ENCODE measurements at regions not wholly inside any gene's neighbourhood (a gene's known extent, or its start where the extent isn't known, plus 50 kb on each side); places are given as distances from the start of the nearest gene placed in this dataset.

DNA sequence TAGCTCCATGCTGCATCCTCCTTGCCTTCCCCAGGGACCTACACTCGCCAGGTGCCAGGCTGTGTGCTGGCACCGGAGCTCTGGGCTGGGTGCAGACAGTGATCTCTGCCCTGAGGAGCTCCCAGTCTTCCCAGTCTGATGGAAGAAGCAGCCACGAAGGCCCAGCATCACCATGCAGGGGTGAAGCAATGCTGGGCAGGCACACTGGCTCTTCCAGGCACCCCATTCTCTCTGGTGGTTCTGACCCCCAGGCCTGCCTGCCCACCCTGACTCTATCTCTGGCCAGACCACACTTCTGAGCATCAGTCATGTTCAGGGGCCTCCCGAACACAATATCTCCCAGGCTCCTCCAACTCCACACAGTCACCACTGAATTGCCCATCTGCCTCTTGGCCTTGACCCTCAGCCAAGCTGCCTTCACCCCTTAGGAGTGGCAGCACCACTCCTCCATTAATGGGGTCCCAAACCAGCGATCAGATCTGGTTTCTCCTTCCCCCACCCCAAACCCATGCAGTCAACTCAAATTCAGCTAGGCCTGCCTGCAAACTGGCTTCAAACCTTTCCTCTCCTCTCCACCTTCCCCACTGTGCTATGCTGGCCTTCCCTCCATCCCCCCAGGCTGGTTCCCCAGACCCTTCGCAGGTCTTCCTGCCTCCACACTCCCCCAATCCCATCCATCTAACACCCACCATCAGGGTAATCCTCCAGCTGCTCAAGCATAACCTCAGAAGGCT lies 102.7 kb upstream of the MVB12B start:
- no peak overlapping the region for H3K4me3 ChIP-seq (ENCODE audit: low read length)

DNA sequence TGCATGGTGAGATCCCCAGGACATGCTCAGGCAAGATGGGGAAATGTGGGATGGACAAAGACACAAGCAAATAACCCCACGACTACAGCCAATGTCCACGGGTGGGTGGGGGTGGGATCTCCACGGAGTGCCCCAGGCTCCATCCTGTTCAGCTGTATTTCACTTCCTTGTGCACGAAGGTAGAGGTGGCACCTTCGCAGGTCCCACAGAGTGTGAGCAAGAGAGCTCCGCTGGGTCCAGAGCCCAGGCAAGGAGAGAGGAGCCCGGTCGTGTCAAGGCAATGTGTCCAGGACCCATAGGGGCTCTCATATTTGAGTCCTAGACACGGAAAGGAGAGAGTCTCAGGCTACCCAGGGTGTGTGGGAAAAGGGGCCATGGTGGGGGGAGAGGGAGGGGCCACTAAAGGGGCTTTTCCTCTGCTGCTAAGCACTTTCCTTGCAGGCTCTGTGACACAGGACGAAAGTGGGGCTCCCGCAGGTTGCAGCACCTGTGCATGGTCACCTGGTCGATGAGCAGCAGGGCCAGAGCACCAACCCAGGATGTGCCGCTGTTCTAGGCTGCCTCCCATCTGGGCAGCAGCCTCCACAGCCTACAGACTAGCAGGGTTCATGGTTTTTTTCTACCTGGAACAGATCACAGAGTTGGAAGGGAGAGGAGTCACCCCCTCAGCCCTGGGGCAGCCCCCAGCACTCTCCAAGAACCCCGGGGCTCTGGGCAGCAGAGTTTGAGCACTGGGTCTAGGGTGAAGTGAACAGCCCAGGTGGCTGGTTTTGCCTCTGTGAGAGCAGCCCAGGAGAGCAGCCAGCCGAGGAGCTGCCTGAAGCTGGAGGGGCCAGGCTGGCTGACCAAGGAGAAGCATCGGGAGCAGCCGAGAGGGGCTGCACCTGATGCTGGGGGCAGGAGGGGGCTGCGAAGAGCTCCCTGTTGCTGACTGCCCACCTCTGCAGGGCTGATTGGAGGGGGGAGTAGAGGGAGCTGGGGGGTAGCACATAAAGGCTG lies 100.7 kb upstream of the MVB12B start:
- DNase-seq (ENCODE audit: low read depth, low spot score), result no peak
- H3K4me3 ChIP-seq (ENCODE audit: low read length), result no peak overlapping the region

More for the DNA sequence above, 102.7 kb upstream of the MVB12B start:
- no peak for DNase-seq (ENCODE audit: low read depth, low spot score)

DNA sequence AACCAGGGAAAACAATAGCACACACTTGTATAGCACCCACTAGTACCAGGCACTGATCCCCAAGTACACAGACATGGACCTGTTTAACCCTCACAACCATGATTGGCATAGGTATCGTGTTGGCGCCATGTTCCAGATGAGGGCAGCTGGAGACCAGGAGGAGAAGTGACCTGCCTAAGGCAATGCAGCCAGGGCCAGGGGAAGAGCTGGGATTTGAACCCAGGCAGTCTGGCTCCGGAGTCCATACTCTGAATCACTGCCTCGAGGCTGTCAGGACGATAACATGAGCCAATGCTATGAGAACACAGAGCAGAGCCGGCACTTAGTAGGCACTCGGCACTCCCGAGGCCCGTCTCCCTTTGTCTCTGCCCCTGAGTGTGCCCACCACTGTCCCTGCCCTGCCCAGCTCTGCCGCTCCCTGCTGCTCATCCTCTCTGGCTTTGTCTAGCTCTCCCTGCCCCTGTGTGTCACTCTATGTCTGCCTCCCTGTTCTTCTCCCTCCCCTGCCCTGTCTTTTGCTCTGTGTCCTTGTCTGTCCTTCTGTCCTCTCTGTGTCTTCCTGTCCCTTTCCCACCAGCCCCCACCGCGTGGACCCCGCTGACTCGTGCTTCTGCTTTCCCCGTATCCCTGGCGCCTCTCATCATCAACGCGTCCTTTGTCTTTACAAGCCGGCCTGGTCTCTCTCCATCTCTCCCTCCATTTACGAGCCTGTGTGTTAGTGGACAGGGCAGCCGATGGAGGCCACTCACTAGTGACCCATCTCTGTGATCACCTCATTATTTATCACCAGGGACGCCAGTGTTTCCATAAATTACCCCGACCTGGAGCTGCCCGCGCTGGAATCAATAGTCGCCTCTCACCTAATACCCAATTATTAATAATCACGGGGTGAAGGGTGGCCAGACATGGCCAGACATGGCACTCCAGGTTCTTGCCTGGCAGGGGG lies 99.4 kb upstream of the MVB12B start:
- H3K4me3 ChIP-seq (ENCODE audit: low read length), result no peak overlapping the region
- DNase-seq (ENCODE audit: low read depth, low spot score), result no peak

DNA sequence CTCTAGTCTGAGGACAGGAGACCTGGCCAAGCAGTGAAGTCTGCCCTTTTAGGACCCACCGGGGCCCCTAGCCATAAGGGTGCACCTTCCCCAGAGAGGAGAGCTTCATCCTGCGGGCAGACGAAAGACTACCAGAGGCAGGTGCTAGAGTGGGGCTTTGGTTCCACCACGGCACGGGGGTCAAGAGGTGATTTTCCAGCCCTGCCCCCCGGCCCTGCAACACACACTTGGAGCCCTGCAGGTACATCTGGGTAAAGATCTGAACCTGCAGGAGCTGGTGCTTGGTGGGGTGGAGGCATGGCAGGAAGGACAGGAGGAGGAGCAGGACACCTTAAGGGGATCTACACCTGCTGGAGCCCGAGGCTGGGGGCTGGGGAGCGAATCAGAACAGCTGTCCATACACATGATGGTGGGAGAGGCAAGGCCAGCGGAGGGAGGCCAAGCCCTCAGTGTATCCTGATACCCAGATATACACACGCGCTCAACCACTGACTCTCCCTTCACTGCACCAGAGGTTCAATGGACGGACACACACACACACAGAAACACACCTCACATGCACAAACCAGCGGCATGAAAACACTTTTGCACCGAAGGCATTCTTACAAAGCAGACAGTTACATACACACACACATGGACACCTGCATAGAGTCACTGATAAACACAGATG lies 98.4 kb upstream of the MVB12B start:
- no peak for DNase-seq (ENCODE audit: low read depth, low spot score)
- no peak overlapping the region for H3K4me3 ChIP-seq (ENCODE audit: low read length)

DNA sequence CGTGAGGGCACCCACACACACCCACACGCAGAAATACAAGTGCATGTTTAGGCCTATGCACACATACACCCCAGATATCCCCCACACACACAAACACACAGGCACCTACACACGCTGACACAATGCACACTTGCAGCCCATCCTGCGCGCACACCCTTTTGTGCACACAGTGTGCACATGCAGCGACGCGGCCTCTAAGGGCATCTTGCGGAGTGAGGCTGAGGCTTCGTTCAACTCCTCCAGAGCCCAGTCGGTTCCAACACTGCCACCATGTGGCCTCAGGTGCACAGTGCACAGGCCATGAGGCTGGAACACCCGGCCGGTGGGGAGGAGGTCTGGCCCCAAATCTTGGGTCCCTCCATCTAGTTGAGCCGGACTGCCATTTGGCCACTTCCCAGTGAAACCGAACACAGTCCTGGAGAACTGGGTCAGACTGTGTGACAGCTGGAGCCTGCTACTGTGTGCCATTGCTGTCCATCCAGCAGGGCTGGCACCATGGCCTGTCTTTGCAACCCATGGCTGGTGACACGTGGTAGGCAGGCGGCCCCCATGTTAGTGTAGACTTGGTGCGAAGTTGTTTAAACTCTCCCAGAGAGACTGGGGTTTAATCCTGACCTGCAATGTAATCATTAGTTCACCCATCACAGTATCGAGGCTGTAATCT lies 97.7 kb upstream of the MVB12B start:
- peak; percentile 49 for DNase-seq (ENCODE audit: low read depth, low spot score)
- H3K4me3 ChIP-seq (ENCODE audit: low read length), result no peak overlapping the region

DNA sequence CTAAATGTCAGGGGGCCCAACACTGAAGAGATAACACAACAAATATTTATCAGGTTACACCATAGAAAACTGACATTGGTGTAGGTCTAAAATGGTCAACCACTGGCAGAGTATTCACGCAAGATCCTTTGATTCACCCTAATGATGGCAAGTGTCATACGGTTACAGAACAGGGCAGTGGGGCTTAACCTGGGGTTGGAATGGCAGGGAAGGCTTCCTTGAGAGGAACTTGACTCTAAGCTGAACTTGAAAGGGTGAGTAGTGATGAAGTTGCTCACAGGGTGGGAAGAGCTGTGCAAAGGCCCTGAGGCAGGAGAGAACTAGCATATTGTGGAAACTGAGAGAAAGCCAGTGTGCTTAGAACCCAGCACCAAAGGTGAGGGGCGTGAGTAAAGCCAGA lies 97.1 kb upstream of the MVB12B start:
- DNase-seq (ENCODE audit: low read depth, low spot score), result no peak
- H3K4me3 ChIP-seq (ENCODE audit: low read length), result no peak overlapping the region

DNA sequence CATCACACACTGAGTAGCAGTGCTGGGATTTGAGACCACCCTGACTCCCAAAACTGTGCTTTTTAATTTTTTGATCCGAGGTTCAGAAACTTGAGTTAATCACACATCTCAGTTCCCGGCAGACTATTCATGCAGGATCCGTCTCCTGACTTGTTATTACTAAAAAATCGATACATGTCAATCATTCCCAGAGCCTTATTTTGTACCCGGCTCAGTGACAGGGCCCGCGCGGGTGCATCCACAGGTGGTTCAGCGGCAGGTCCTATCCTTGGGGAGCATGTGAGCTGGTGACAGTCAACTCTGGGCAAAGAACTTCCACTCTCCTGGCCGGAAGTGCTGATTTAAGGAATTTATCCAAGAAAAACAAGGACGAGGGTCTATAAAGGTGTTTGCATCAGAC lies 95.9 kb upstream of the MVB12B start:
- no peak for DNase-seq (ENCODE audit: low read depth, low spot score)
- no peak overlapping the region for H3K4me3 ChIP-seq (ENCODE audit: low read length)

DNA sequence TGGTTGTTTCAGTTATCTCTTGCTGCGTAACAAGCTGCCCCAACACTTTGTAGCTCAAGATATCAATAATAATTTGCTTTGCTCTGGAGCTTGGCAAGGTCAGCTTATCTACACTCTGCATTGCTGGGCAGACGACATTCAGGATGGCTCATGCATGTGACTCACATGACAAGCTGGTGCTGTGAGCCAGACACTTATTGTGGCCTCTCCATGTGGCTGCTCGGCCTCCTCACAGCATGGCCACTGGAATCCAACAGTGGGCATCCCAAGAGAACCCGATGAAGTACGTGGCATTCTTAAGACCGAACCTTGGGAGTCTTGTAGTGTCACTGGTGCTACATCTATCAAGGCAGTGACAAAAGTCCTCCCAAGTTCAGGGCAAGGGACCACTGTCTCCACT lies 94.2 kb upstream of the MVB12B start:
- no peak for DNase-seq (ENCODE audit: low read depth, low spot score)
- no peak overlapping the region for H3K4me3 ChIP-seq (ENCODE audit: low read length)

DNA sequence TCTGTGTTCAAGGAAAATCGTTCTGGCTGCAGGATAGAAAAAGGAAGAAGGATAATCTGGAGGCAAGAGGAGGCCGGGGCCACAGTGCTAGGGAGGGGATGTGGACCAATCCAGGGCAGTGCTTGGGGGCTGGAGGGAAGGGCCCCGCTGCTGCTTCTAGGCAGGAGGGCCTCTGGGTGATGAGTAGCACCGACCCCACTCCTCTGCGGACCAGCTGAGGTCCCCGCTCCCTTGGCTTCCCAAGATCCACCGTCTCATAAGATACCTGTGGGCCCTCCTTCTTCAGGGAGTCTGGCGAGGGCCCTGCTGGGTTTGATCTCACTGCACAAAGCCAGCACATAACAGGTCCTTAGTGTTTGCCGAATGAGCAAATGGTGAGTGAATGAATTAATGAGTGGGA lies 93.5 kb upstream of the MVB12B start:
- H3K4me3 ChIP-seq (ENCODE audit: low read length), result no peak overlapping the region
- DNase-seq (ENCODE audit: low read depth, low spot score), result no peak

DNA sequence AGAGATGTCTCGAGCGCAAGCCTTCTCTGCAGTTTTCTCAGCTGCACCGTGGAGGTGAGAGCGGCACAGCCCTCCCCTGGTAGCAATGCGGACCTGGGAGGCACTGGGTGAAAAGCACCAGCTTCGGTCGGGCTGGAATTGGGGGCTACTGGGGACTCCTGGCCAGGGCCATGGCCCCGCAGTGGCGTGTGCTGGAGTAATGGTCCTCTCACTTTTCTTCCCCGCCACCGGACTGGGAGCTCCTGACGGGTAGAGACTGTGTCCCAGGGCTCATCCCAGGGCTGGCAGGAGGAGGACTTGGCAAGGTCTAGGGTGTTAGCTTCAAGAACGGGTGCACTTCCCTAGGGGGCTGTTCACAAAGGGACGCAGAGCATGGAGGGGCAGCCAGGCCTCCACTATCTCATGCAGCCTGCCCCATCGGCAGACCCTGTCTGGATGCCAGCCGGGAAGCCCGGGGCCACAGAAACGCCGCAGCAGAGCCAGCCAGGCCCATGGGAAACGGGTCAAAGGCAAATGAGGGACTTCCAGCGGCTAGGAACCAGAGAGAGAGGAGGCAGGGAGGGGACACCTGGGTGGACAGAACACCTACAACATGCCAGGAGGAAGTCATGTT lies 92.6 kb upstream of the MVB12B start:
- DNase-seq (ENCODE audit: low read depth, low spot score), result no peak

DNA sequence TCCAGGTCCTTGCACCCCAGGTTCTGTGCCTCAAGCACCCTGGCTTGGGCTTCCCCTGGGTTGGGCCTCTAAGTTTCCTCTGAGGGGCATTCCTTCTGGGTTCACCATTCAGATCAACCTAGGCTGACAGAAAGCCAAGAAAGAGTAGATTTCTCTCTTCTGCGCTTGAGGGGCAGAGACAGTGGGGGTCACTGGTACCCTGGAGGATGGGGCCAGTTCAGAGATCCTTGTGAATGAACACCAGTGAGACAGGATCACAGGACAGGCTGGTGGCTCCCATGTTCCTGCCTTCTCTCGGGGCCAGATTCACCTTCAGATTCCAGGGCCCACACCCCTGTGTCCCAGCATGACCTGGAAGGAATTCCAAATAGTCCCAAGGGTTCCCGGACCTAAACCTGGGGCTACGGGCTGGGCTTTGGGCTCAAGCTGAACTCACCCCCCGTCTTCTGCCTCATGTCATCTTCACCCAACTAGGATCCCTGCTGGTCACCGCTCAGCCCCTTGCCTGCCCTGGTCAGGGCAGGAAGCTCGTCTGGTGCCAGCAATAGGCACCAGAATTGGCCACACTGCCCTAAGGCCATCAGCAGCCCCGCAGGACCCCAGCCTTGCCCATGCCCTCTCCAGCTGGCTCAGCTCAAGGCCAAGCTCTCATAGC lies 91.8 kb upstream of the MVB12B start:
- no peak overlapping the region for H3K4me3 ChIP-seq (ENCODE audit: low read length)
- no peak for DNase-seq (ENCODE audit: low read depth, low spot score)

More for the DNA sequence above, 92.6 kb upstream of the MVB12B start:
- no peak overlapping the region for H3K4me3 ChIP-seq (ENCODE audit: low read length)

DNA sequence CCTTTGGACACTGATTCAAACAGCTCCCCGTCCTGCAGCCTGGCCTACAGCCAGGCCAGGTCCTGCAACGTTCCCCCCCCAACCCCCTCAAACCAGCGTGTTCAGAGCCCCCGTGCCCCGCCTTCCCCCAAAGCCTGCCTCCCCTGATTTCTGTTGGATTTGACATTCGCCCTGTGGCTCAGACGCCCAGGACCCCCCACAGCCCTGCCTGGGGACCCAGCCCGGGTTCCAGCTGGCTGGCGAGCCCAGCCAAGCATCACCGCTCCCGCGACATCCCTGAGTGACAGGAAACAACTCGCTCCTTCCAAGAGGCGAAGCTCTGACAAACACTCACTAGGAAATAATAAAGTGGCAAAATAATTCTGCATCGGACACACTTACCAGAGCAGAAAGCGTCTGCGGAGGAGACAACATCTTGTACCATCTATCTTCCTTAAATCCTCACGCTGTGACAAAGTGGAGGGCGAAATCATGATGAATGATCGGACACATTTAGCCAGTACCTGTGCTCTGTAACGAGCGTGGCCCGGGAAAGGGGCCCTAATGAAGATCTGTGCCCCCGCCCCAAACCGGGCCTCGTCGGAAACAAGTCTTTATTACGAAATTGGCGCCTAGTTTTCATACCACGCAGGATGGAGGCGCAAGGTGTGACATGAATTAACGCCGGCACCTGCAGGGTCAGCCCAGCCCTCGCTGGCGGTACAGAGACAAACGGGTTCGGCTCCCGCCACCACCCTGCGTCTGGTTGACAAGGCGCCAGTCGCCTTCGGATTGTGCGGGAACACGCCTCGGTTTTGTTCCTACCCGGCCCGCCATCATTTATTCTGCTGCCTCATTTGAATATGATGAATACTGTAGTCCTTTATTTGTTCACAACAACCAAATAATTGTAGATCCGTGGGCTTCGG lies 91.0 kb upstream of the MVB12B start:
- DNase-seq (ENCODE audit: low read depth, low spot score), result no peak

DNA sequence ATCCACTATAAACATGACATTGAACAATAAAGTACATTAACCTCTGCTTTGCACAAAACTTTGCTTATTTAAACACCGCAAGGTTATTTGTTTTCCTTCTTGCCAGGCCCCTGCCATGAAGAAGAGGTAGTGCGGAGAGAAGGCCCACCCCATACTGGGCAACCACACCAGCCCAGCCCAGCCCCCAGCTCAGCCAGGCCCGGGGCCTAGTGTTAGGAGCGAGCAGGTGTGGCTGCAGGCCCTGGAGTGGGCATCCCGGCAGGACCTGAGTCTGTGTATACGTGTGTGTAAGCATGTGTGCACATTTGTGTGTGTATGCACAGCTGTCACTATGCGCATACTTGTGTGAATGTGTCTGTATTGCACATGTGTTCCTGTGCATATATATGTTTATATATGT lies 90.4 kb upstream of the MVB12B start:
- DNase-seq (ENCODE audit: low read depth, low spot score), result no peak
- no peak overlapping the region for H3K4me3 ChIP-seq (ENCODE audit: low read length)

More for the DNA sequence above, 91.0 kb upstream of the MVB12B start:
- no peak overlapping the region for H3K4me3 ChIP-seq (ENCODE audit: low read length)

DNA sequence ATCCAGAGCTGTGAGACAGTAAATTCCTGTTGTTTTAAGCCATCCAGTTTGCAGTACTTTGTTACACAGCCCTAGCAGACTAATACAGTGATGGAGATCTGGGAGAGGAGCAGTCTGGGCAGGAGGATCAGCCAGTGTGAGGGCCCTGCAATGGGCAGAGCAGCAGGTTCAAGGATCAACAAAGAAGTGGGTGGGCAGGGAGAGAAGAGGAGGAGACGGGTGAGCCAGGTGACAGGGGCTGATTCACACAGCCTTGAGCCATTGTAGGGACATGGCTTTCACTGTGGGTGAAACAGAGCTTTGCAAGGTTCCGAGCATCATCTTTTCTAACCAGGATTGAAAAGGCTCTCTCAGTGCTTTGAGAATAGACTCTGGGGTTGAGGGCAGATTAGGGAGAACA lies 88.2 kb upstream of the MVB12B start:
- DNase-seq (ENCODE audit: low read depth, low spot score), result no peak
- no peak overlapping the region for H3K4me3 ChIP-seq (ENCODE audit: low read length)

DNA sequence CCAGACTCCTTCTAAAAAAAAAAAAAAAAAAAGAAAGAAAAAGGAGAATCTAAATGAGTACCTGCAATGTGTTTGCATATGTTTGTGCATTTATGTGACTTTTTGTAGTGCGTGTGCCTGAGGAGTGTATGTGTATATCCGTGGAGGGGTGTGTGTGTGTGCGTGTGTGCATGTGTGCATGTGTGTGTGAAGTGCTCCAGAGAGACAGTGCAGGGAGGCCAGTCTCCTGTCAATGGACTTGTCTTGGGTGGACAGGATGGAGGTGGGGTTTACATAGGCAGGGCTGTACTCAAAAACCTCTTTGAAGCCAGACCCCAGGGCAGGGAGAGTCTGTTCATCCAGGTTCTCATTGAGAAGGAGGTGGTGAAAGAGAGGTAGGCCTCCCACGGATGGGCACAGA lies 87.1 kb upstream of the MVB12B start:
- no peak for DNase-seq (ENCODE audit: low read depth, low spot score)
- no peak overlapping the region for H3K4me3 ChIP-seq (ENCODE audit: low read length)

DNA sequence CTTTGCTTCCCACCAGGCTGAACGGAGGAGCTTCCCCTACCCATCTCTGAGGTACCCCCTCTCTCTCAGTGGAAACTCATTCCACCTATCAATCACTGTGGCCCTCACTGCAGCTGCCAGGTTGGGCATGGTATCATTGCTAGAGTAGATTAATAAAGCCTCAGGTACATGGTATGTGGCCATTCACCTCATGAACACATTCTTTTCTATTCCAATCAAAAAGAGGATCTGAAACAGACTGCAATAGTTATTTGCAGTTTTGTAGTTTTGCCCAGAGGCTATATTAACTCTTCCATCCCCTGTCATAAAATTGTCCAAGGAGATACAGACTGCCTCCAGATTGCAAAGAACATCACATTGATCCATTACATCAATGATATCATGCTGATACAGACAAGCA lies 85.8 kb upstream of the MVB12B start:
- no peak overlapping the region for H3K4me3 ChIP-seq (ENCODE audit: low read length)
- DNase-seq (ENCODE audit: low read depth, low spot score), result no peak

Data from Jurkat, Clone E6-1 (cell line).